Suprapubic skin (tissue), 4 donors: ENCODE measurements at regions not wholly inside any gene's neighbourhood (a gene's known extent, or its start where the extent isn't known, plus 50 kb on each side); places are given as distances from the start of the nearest gene placed in this dataset.
A peak's percentile ranks its signal among the peaks of the same experiment; 100 is the strongest.

Source experiments
- DNase-seq, 2 donors: peaks; one replicate each; pipeline ENCODE4 v3.0.0-alpha.2; 2019; ENCODE audit warnings: low spot score in 2 of 2
- H3K27ac ChIP-seq: fragments of 200-600 bp; sonication (generic); one replicate; pipeline ENCODE4 v1.5.1; 2019
- H3K27me3 ChIP-seq: fragments of 200-600 bp; sonication (generic); one replicate; pipeline ENCODE4 v1.5.1; 2019
- H3K36me3 ChIP-seq: fragments of 200-600 bp; sonication (generic); one replicate; pipeline ENCODE4 v1.5.1; 2019
- H3K4me1 ChIP-seq: fragments of 200-600 bp; sonication (generic); one replicate; pipeline ENCODE4 v1.5.1; 2019
- H3K4me3 ChIP-seq: fragments of 200-600 bp; sonication (generic); one replicate; pipeline ENCODE4 v1.5.1; 2019; ENCODE audit warnings: mild to moderate bottlenecking
- H3K9me3 ChIP-seq: fragments of 200-600 bp; sonication (generic); one replicate; pipeline ENCODE4 v1.5.1; 2019
- EP300 ChIP-seq: sonication (generic); formaldehyde crosslinking; IDR thresholded peaks from one replicate; pipeline ENCODE4 v1.6.1; 2017; ENCODE audit warnings: antibody characterized with exemption
- POLR2A ChIP-seq, 2 donors: fragments of 450-650 bp; IDR thresholded peaks; one replicate each; pipeline ENCODE4 v1.6.1; 2017; ENCODE audit warnings: antibody characterized with exemption in 2 of 2, mild to moderate bottlenecking in 2 of 2, moderate library complexity in 2 of 2
- POLR2AphosphoS5 ChIP-seq, 3 donors: sonication (generic); formaldehyde crosslinking; IDR thresholded peaks; one replicate each; pipeline ENCODE4 v1.6.1; 2017; ENCODE audit warnings: antibody characterized with exemption in 3 of 3
- WGBS: methylation state at CpG from one replicate; pipeline ENCODE4 v1.1.5; 2018; 5-methylcytosine and 5-hydroxymethylcytosine counted together
- TF ChIP-seq, protein P1 (sequence below), 2 donors: fragments of 200-600 bp in 1 of 2; fragments of 450-650 bp in 1 of 2; sonication (generic) in 1 of 2; IDR thresholded peaks; one replicate each; pipeline ENCODE4 v1.5.1; 2016 to 2019; ENCODE audit warnings: antibody characterized with exemption in 2 of 2, mild to moderate bottlenecking in 1 of 2, moderate library complexity in 1 of 2

DNA sequence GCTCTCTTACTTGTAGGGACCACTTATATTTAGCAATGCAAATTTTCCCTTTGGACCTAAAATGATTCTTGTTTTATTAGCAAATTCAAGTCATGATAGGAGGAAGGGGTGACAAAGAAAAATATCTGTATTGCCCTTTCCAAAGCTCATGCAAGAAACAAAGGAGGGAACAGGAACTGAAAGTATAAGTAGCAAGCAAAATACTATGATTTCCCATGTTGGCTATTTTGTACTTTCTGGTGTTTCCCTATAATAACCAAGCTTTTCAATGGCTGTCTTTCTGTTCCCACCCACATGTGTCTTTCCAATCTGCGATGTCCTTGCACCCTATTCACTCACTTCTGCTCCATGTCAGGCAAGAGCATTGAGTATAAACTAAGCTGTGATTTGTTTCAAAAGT lies 279.7 kb downstream of the RNF144A start:
- 89% methylated on average over 1 of the region's 1 CpG for WGBS
- DNase-seq = no peak
- H3K27ac ChIP-seq = no peak overlapping the region

DNA sequence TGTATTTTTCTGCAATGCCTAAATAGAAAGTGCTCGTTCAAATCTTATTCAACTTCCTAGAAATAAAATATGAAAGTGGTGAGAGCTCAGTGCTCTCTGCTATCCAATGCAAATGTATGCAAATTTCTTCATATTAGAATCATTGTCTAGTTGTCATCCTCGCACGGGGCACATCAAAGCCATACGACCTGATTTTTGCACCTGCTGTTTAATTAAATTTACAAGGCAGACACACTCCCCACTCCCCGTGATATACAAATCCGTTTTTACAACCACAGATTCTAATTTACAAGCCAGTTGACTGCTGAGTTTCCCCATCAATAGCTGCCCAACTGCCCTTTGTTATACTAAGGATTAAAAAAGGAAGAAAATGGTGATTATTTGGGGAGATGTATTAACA lies 284.6 kb downstream of the RNF144A start:
- TF ChIP-seq, protein P1, sequence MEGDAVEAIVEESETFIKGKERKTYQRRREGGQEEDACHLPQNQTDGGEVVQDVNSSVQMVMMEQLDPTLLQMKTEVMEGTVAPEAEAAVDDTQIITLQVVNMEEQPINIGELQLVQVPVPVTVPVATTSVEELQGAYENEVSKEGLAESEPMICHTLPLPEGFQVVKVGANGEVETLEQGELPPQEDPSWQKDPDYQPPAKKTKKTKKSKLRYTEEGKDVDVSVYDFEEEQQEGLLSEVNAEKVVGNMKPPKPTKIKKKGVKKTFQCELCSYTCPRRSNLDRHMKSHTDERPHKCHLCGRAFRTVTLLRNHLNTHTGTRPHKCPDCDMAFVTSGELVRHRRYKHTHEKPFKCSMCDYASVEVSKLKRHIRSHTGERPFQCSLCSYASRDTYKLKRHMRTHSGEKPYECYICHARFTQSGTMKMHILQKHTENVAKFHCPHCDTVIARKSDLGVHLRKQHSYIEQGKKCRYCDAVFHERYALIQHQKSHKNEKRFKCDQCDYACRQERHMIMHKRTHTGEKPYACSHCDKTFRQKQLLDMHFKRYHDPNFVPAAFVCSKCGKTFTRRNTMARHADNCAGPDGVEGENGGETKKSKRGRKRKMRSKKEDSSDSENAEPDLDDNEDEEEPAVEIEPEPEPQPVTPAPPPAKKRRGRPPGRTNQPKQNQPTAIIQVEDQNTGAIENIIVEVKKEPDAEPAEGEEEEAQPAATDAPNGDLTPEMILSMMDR (IDR thresholded peaks at IDR 0.05) = no peak
- TF ChIP-seq POLR2A (IDR thresholded peaks at IDR 0.05) = no peak
- no peak for TF ChIP-seq EP300
- no peak for TF ChIP-seq POLR2AphosphoS5 (IDR thresholded peaks at IDR 0.05)
- Histone ChIP-seq H3K9me3 (no peaks in the 10 kb centered on the region), H3K4me3 (no peak overlapping the region), H3K4me1 (no peaks in the 10 kb centered on the region), H3K36me3 (no peaks in the 10 kb centered on the region), H3K27me3 (no peaks in the 10 kb centered on the region), H3K27ac (no peak overlapping the region)
- 59% methylated on average over 6 of the region's 6 CpGs for WGBS
- no peak for DNase-seq

More for the DNA sequence above, 279.7 kb downstream of the RNF144A start:
- no peak overlapping the region for H3K4me3 ChIP-seq
- no peaks in the 10 kb centered on the region for H3K36me3 ChIP-seq
- H3K4me1 ChIP-seq = no peaks in the 10 kb centered on the region
- no peaks in the 10 kb centered on the region for H3K27me3 ChIP-seq
- H3K9me3 ChIP-seq = no peaks in the 10 kb centered on the region
- TF ChIP-seq POLR2AphosphoS5 (IDR thresholded peaks at IDR 0.05) (no peak), POLR2A (IDR thresholded peaks at IDR 0.05) (no peak), EP300 (no peak)
- TF ChIP-seq, protein P1 (IDR thresholded peaks at IDR 0.05) = no peak

DNA sequence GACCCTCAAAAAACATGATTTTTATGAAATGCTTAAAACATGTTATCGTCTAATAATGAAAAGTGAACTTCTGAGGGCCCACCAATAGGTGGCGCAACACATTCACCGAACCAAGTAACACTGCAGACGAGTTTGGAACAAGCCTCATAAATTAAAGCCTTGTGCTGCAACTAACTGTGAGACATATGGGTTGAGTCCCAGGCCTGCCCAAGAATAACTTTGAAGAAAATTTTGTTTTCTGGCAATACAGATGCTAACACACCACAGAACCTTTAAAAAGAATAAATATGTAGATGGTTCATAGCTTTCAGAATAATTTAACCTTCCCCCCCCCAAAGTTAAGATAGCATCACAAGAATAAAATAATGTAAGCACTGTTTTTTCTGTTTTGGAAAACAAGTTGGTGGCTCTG lies 285.9 kb downstream of the RNF144A start:
- H3K27ac ChIP-seq = no peak overlapping the region
- no peaks in the 10 kb centered on the region for H3K9me3 ChIP-seq
- H3K4me3 ChIP-seq = no peak overlapping the region
- H3K36me3 ChIP-seq = no peaks in the 10 kb centered on the region
- H3K4me1 ChIP-seq = no peaks in the 10 kb centered on the region
- DNase-seq = no peak
- TF ChIP-seq EP300 (no peak), POLR2A (IDR thresholded peaks at IDR 0.05) (no peak)
- TF ChIP-seq, protein P1 (IDR thresholded peaks at IDR 0.05) = peak; percentile 65 to 84
- no peaks in the 10 kb centered on the region for H3K27me3 ChIP-seq
- WGBS = under 1% methylated on average over 4 of the region's 4 CpGs

DNA sequence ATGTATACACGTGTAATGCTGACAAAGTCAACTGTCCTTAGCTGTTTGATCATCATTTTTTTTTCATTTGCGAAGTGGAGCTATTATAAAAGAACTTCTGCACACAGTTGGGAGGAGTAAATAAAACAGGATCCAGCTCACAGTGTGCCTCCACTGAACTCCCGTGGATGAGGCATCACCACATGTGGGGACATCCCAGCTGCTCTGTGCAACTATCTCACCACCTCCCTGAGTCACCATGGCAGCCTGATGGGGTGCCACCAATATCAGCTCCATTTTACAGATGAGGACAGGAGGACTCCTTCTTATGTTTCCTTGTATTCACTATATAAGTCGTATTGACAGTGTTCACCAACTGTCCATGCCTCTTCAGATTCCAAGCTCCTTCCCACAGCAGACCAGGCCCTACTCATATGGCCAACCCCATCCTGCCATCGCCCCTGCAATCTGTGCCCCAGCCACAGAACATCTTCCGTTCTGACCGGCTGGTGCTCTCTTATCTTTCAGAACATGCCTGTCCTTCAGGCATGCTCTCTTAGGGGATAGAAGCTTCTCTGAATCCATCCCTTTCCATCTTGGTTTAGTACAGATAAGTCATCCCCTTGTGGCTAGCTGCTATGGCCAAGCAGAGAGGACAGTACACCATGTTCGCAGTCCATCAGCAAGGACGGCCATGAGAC lies 288.1 kb downstream of the RNF144A start:
- H3K4me1 ChIP-seq = no peaks in the 10 kb centered on the region
- TF ChIP-seq EP300 (no peak), POLR2A (IDR thresholded peaks at IDR 0.05) (no peak), POLR2AphosphoS5 (IDR thresholded peaks at IDR 0.05) (no peak)
- TF ChIP-seq, protein P1 (IDR thresholded peaks at IDR 0.05) = no peak
- WGBS = 84% methylated on average over 9 of the region's 9 CpGs

DNA sequence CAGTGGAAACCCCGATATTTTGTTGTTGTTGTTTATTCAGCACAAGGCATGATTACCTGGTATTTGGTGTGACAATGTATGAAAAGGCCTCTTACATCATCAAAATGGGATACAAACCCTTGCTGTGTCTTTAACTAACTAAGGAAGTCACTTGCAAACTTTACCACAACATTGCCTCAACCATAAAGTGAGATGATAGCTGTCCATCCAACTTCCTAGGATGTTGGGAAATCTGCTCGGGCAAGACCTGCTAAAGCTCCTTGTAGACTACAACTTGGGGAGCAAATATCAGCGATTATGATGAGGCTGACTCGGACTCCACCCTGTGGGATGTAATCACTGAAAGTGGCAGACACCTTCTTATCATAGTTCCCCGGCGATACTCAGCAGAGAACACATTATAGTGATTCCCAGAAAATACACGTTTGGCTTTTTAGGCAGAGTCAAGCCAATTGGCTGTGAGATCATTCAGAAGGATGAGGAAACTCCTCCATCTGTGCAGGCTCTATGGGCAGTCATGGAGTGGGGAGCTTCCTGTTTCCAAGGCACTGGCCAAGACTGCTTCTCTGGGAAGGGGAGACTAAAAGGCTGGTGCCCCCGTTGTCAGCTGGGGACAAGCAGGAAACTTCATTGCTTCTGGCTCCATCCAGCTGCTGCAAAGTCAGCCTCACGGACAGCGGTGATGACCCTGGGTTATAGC lies 289.0 kb downstream of the RNF144A start:
- Histone ChIP-seq H3K4me3 (no peak overlapping the region), H3K36me3 (no peaks in the 10 kb centered on the region), H3K27me3 (no peaks in the 10 kb centered on the region), H3K4me1 (no peaks in the 10 kb centered on the region), H3K9me3 (no peaks in the 10 kb centered on the region), H3K27ac (no peak overlapping the region)
- WGBS = 85% methylated on average over 10 of the region's 10 CpGs
- TF ChIP-seq EP300 = no peak
- no peak for TF ChIP-seq POLR2AphosphoS5 (IDR thresholded peaks at IDR 0.05)
- TF ChIP-seq, protein P1 (IDR thresholded peaks at IDR 0.05) = no peak
- no peak for TF ChIP-seq POLR2A (IDR thresholded peaks at IDR 0.05)
- DNase-seq = no peak

More for the DNA sequence above, 288.1 kb downstream of the RNF144A start:
- no peak overlapping the region for H3K27ac ChIP-seq
- no peak overlapping the region for H3K4me3 ChIP-seq
- no peak for DNase-seq
- no peaks in the 10 kb centered on the region for H3K36me3 ChIP-seq
- no peaks in the 10 kb centered on the region for H3K9me3 ChIP-seq
- no peaks in the 10 kb centered on the region for H3K27me3 ChIP-seq
